ENCODE measurements at regions not wholly inside any gene's neighbourhood (a gene's known extent, or its start where the extent isn't known, plus 50 kb on each side); places are given as distances from the start of the nearest gene placed in this dataset.

DNA sequence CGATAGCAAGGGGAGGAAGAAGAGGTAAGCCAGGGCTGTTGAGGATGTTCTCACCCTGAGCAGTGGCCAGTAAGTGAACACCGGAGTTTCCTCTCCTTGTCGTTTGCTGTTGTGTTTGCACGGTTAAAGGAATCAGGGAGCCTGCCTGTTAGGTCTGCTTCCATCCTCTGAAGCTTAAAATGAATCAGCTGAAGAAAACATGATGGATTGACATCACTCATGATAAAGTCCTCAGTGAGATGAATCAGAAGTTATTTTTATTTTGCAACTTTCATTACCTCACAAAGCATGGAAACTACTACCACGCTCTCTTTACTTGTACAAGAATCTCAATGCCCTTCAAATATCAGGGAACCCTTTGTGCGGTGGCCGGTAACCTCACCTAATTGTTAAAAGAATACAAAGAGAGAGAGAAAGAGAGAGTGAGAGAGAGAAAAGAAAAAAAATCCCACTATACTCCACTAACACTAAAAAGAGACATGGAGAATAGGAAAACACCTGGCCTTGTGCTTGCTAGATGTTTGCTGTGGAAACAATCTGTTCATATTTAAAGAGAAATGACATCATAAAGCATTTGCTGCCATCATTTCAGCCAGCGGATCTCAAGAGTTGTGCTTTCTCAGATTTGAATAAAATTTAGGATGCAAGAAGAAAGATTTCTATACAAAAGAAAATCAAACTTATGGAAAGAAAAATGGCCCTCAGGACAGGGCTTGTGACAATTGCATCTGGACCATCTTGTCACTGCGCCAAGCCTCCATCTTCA is 441.6 kb upstream of the SALL1 start:
- DNase-seq (ENCODE audit: low read depth), result no peak
- in situ Hi-C loops (cut with HindIII; ENCODE audit: low pct_unique_long_range_greater_than_20kb, low sequenced_read_pairs), result no loop called here

- peak; percentile 41 for DNase-seq (ENCODE audit: low read depth)
- in situ Hi-C loops (cut with HindIII; ENCODE audit: low pct_unique_long_range_greater_than_20kb, low sequenced_read_pairs), result no loop called here
Measured at GRCh38 chr16:51592001-51592501, 441.0 kb upstream of the SALL1 start.

- no peak for DNase-seq (ENCODE audit: low read depth)
- in situ Hi-C loops (cut with HindIII; ENCODE audit: low pct_unique_long_range_greater_than_20kb, low sequenced_read_pairs), result no loop called here
Measured at GRCh38 chr16:51591480-51591879, 440.4 kb upstream of the SALL1 start.

DNA sequence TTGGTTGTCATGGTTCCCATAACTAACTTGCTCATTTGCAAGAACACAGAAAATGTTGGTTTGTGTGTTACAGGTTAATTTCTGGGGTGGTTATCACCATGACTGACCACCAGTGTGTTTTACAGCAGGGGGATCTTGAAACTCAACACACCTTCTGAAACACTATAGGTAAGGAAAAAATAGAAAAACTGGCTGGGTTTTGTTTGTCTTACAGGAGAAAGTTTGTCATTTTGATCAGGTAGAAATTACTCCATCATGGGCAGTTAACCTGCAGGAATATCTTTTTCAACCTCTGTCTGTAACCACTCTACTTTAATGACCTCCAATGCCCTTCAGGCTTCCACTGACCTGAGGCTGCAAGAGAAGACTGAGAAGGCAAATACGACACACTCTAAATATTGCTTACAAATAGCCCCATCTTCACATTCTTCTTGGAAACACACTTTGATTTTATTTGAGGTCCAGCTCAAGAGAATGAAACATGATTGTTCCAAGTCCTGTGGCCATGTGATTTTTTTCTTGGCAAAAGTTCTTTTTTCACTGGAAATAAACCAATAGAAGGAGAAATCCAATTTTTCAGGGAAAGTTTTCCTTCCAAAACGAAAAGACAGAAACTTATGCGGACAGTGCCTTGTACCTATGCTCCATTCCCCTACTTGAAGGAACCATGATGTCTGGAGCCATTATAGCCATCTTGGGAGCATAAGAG is 428.7 kb upstream of the SALL1 start:
- in situ Hi-C loops (cut with HindIII; ENCODE audit: low pct_unique_long_range_greater_than_20kb, low sequenced_read_pairs), result no loop called here
- no peak for DNase-seq (ENCODE audit: low read depth)

GRCh38 chr16:51577621-51578303 is 426.7 kb upstream of the SALL1 start:
- in situ Hi-C loops (cut with HindIII; ENCODE audit: low pct_unique_long_range_greater_than_20kb, low sequenced_read_pairs), result no loop called here
- DNase-seq (ENCODE audit: low read depth), result peak; percentile 89

- in situ Hi-C loops (cut with HindIII; ENCODE audit: low pct_unique_long_range_greater_than_20kb, low sequenced_read_pairs), result no loop called here
- no peak for DNase-seq (ENCODE audit: low read depth)
Measured at GRCh38 chr16:51576498-51577195, 425.6 kb upstream of the SALL1 start.

- in situ Hi-C loops (cut with HindIII; ENCODE audit: low pct_unique_long_range_greater_than_20kb, low sequenced_read_pairs), result no loop called here
- no peak for DNase-seq (ENCODE audit: low read depth)
Measured at GRCh38 chr16:51573191-51573590, 422.1 kb upstream of the SALL1 start.

DNA sequence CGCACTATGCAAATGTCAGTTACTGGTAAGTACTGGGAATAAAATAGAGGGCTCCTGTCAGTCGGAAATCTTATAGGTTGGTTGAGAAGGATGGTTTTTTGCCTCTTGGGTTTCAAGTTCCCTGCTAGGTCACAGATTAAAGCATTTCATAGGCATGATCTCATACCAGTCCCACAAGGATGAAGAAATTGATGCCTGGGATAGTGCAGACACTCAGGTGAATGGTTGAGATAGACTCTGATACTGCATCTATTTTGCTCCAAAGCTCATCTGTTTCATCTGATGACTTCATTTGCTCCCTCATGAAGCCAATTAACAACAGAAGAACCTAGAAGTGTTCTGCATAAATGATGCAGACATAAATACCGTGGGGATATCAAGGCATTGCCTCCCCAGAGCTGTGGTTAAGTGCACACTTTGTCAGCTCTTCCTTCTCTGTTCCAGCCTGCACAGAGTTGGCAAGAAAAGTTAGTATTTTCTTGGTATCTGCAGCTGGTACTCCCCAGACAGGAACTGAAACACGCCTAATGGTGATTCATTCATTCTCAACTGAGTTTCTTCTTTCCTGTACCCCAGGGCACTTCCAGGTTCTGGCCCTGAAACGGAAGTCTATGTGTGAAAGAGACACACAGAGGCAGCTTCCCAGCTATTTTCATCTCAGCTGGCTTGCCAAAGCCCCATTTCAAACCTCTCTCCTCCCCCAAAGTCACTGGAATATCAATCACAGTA is 418.3 kb upstream of the SALL1 start:
- DNase-seq (ENCODE audit: low read depth), result no peak

DNA sequence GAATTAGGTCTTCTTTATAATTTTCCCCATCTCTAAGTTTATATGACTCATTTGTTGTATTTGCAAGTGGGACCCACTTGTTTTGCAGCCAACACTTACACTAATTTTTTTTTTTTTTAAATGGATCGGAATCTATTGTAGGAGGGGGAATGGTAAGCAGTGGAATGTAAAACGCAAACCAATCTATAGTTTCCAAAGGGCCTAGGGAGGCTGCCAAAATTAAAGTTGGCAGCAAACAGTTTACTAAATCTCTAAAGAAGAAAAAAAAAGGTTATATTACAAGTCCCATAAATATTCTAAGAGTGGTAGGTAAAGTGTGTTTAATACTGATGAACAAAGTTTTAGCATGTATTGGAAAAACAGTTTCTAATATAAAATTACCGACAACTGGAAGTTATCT is 416.8 kb upstream of the SALL1 start:
- DNase-seq (ENCODE audit: low read depth), result no peak
- in situ Hi-C loops (cut with HindIII; ENCODE audit: low pct_unique_long_range_greater_than_20kb, low sequenced_read_pairs), result no loop called here

More for the DNA sequence above, 418.3 kb upstream of the SALL1 start:
- in situ Hi-C loops (cut with HindIII; ENCODE audit: low pct_unique_long_range_greater_than_20kb, low sequenced_read_pairs), result no loop called here

GRCh38 chr16:51565184-51565583 is 414.1 kb upstream of the SALL1 start:
- DNase-seq (ENCODE audit: low read depth), result no peak
- in situ Hi-C loops (cut with HindIII; ENCODE audit: low pct_unique_long_range_greater_than_20kb, low sequenced_read_pairs), result no loop called here

GRCh38 chr16:51562891-51563290 is 411.8 kb upstream of the SALL1 start:
- no peak for DNase-seq (ENCODE audit: low read depth)
- in situ Hi-C loops (cut with HindIII; ENCODE audit: low pct_unique_long_range_greater_than_20kb, low sequenced_read_pairs), result no loop called here

- in situ Hi-C loops (cut with HindIII; ENCODE audit: low pct_unique_long_range_greater_than_20kb, low sequenced_read_pairs), result no loop called here
Measured at GRCh38 chr16:51559901-51560300, 408.8 kb upstream of the SALL1 start.

GRCh38 chr16:51557670-51558069 is 406.6 kb upstream of the SALL1 start:
- in situ Hi-C loops (cut with HindIII; ENCODE audit: low pct_unique_long_range_greater_than_20kb, low sequenced_read_pairs), result no loop called here
- DNase-seq (ENCODE audit: low read depth), result no peak

More at GRCh38 chr16:51559901-51560300, 408.8 kb upstream of the SALL1 start:
- no peak for DNase-seq (ENCODE audit: low read depth)

- no peak for DNase-seq (ENCODE audit: low read depth)
- in situ Hi-C loops (cut with HindIII; ENCODE audit: low pct_unique_long_range_greater_than_20kb, low sequenced_read_pairs), result no loop called here
Measured at GRCh38 chr16:51556694-51557340, 405.7 kb upstream of the SALL1 start.

DNA sequence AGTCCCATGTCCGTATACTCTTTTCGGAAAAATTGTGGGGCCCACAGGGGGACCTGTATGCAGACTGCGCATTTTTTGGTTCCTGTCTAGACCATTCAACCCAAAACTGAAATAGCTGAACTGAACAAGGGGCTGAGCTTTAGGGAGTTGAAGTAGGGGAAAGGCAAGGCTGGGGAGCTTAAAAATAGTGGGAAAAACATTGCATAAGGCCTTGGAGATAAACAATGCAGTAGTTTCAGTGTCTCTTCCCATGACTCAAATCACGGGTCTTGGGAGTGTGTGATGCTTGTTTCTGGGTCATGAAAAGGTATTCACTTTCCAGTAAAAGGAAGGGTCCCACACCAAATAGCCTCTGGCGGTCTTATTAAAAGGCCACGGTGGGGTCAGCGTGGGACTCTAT is 402.8 kb upstream of the SALL1 start:
- in situ Hi-C loops (cut with HindIII; ENCODE audit: low pct_unique_long_range_greater_than_20kb, low sequenced_read_pairs), result no loop called here
- DNase-seq (ENCODE audit: low read depth), result no peak

DNA sequence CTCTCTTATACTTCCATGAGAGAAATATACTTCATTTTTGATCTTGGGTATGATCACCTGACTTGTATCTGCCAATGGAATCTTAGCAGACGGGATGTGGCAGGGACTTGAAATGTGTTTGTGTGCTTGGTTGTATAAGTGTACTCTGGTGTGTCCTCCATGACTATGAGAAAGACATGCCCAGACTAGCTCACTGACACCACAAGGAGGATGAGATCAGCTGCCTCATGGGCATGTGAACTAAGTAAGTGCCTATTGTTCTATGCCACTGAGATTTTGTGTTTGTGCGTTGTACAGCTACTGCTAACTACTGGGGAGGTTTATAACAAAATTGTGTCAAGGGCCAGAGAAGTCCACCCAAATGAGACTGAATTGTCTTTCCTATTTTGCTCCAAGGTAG is 402.2 kb upstream of the SALL1 start:
- DNase-seq (ENCODE audit: low read depth), result no peak
- in situ Hi-C loops (cut with HindIII; ENCODE audit: low pct_unique_long_range_greater_than_20kb, low sequenced_read_pairs), result no loop called here

GRCh38 chr16:51550800-51551347 is 399.8 kb upstream of the SALL1 start:
- in situ Hi-C loops (cut with HindIII; ENCODE audit: low pct_unique_long_range_greater_than_20kb, low sequenced_read_pairs), result no loop called here
- no peak for DNase-seq (ENCODE audit: low read depth)
